Activated CD4-positive, alpha-beta T cell treated with anti-CD3 and anti-CD28 coated beads for 36 hours (primary cell): ENCODE measurements at regions not wholly inside any gene's neighbourhood (a gene's known extent, or its start where the extent isn't known, plus 50 kb on each side); places are given as distances from the start of the nearest gene placed in this dataset.

ENCODE experiments used
- ATAC-seq: fragments of 200-7000 bp; cut with Tn5 transposase; one replicate; pipeline ENCODE4 v1.10.0; 2021; ENCODE audit warnings: mild to moderate bottlenecking, moderate library complexity
- CTCF ChIA-PET: fragments of 350-600 bp; sonication (Branson Sonifier 250); formaldehyde crosslinking; loops from one replicate; lab custom pipeline; 2021; ENCODE audit warnings: antibody characterized with exemption; lab: Charles Lee
- POLR2A ChIA-PET: fragments of 350-600 bp; sonication (Branson Sonifier 250); formaldehyde crosslinking; loops from one replicate; lab custom pipeline; 2021; ENCODE audit warnings: antibody characterized with exemption, inconsistent platforms; lab: Charles Lee
- DNase-seq: peaks from one replicate; pipeline ENCODE4 v3.0.0-alpha.2; 2020
- H3K27ac Mint-ChIP-seq: one replicate; pipeline ENCODE4 v1.8.0; 2021; ENCODE audit warnings: mixed read lengths
- H3K27me3 Mint-ChIP-seq: one replicate; pipeline ENCODE4 v1.8.0; 2021; ENCODE audit warnings: mixed read lengths
- H3K36me3 Mint-ChIP-seq: one replicate; pipeline ENCODE4 v1.8.0; 2021; ENCODE audit warnings: low read depth, mixed read lengths
- H3K4me1 Mint-ChIP-seq: one replicate; pipeline ENCODE4 v1.8.0; 2021; ENCODE audit warnings: mixed read lengths
- H3K4me3 Mint-ChIP-seq: one replicate; pipeline ENCODE4 v1.8.0; 2021; ENCODE audit warnings: mild to moderate bottlenecking, moderate library complexity, mixed read lengths
- H3K9me3 Mint-ChIP-seq: one replicate; pipeline ENCODE4 v1.8.0; 2021; ENCODE audit warnings: low read depth, mixed read lengths
- intact Hi-C, 2 experiments: fragments of 100-400 bp; cut with DNase I in 1 of 2; cut with micrococcal nuclease in 1 of 2; formaldehyde crosslinking; loops; one replicate each; pipeline versions ENCODE4 v1.14.2 to v1.15.1; 2022 to 2024; cut with DNase I, micrococcal nuclease

- ChIA-PET POLR2A (no interaction called here), CTCF (interaction anchor here (0.6 kb wide), 1 partner anchor 140 kb away, joined by 3 read pairs; no protein-coding TSS in a partner anchor)
- ATAC-seq (no peak), DNase-seq (no peak)
- Mint-ChIP-seq H3K36me3 (no peaks in the 10 kb centered on the region), H3K9me3 (no peaks in the 10 kb centered on the region), H3K4me1 (no peaks in the 10 kb centered on the region), H3K27me3 (peaks cover 17% of the 10 kb centered on the region), H3K27ac (no peak overlapping the region), H3K4me3 (no peak overlapping the region)
- intact Hi-C loops: no loop called here
Observed at GRCh38 chr3:124401843-124402242, 328.4 kb upstream of the UMPS start.

DNA sequence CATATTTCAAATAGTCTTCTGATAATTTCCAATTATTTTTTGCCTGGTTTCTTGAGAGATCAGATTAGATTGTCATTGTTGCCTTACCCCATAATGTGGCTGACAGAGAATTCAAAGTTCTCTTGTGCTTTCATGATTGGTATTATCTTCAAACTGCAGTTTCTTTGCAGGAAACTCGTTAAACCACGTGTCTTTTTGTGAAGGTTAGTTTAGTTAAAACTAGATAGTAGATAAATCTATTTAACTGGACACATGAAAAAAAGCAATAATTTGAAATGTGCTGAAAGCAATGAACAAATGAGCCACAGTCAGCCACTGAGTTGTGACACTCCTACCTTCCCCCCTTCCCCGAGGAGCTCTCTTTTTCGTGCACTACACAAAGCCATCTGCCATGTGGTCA, 327.5 kb upstream of the UMPS start:
- no peak overlapping the region for H3K4me3 Mint-ChIP-seq
- POLR2A ChIA-PET: no interaction called here
- DNase-seq: no peak
- no peak overlapping the region for H3K27ac Mint-ChIP-seq
- H3K4me1 Mint-ChIP-seq: no peaks in the 10 kb centered on the region
- ATAC-seq: no peak
- H3K36me3 Mint-ChIP-seq: no peaks in the 10 kb centered on the region
- H3K27me3 Mint-ChIP-seq: peaks cover 16% of the 10 kb centered on the region
- intact Hi-C loops: no loop called here
- no peaks in the 10 kb centered on the region for H3K9me3 Mint-ChIP-seq
- CTCF ChIA-PET: no interaction called here

- H3K36me3 Mint-ChIP-seq: no peaks in the 10 kb centered on the region
Observed at GRCh38 chr3:124404621-124405020, 325.6 kb upstream of the UMPS start.

GRCh38 chr3:124407260-124407659, 323.0 kb upstream of the UMPS start:
- H3K27ac Mint-ChIP-seq: no peak overlapping the region
- no peaks in the 10 kb centered on the region for H3K4me1 Mint-ChIP-seq
- no peaks in the 10 kb centered on the region for H3K36me3 Mint-ChIP-seq
- peaks cover 11% of the 10 kb centered on the region for H3K27me3 Mint-ChIP-seq
- no peaks in the 10 kb centered on the region for H3K9me3 Mint-ChIP-seq
- CTCF ChIA-PET: no interaction called here
- intact Hi-C loops: no loop called here
- ATAC-seq (no peak), DNase-seq (no peak)
- POLR2A ChIA-PET: no interaction called here
- H3K4me3 Mint-ChIP-seq: no peak overlapping the region

More at GRCh38 chr3:124404621-124405020, 325.6 kb upstream of the UMPS start:
- ChIA-PET CTCF (interaction anchor here (1.6 kb wide), 1 partner anchor 10 kb away, joined by 4 read pairs; no protein-coding TSS in a partner anchor), POLR2A (no interaction called here)
- Mint-ChIP-seq H3K4me1 (no peaks in the 10 kb centered on the region), H3K4me3 (no peak overlapping the region), H3K27ac (no peak overlapping the region), H3K9me3 (no peaks in the 10 kb centered on the region), H3K27me3 (peaks cover 15% of the 10 kb centered on the region)
- ATAC-seq (no peak), DNase-seq (no peak)
- intact Hi-C loops: no loop called here

DNA sequence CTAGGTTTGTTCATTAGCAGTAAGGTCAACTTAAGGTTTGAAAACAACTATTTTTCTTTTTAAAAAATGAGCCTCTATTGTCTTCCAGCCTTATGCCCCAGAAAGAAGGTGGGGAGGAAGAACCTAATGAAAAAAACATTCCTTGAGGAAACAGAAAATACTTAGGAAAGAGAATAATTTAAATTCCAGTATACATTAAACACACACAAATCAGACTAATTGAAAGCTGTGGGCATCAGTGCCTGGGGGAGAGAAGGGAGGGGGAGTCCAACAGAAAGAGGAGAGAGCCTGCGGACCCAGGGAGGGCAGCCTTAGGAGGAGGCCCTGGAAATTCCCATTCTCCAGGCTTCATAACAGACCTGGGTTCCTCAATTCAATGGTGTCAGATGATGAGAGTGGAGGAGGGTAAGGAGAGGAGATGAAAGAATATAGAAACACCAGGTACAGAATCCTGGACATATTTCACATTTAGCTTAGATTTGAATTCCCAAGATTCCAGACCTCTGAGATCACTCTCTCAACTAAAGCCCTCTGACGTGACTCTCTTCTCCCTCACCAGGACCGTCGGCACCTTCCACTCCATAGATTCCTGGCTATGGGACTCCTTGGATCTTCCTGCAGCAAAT, 320.5 kb upstream of the UMPS start:
- Mint-ChIP-seq H3K27ac (no peak overlapping the region), H3K4me1 (no peaks in the 10 kb centered on the region)
- intact Hi-C loops: no loop called here

GRCh38 chr3:124410471-124410870, 319.8 kb upstream of the UMPS start:
- H3K4me1 Mint-ChIP-seq: no peaks in the 10 kb centered on the region

More for the DNA sequence above, 320.5 kb upstream of the UMPS start:
- DNase-seq (no peak), ATAC-seq (no peak)
- Mint-ChIP-seq H3K36me3 (no peaks in the 10 kb centered on the region), H3K27me3 (peaks cover 10% of the 10 kb centered on the region), H3K9me3 (no peaks in the 10 kb centered on the region), H3K4me3 (no peak overlapping the region)
- ChIA-PET CTCF (no interaction called here), POLR2A (no interaction called here)

DNA sequence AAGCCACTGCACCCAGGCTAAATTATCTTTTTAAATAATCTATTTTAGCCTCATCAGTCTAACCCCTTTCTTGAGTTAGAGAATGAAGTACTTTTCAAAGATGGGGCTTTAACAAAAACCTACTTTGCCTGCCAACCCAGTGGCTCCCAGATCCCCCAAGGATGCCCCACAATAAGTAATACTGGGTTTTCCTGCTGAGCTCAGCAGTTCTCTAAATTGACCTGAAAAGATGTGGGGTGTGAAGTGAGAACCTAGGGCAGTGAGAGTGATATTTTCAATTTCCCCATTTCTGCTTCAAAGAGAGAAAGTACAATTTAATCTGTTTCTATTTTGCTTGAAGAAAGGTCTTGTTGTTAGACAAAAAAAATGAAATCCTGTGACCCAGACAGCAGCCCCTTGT, 318.5 kb upstream of the UMPS start:
- Mint-ChIP-seq H3K4me3 (no peak overlapping the region), H3K4me1 (no peaks in the 10 kb centered on the region), H3K9me3 (no peaks in the 10 kb centered on the region), H3K27ac (no peak overlapping the region), H3K36me3 (no peaks in the 10 kb centered on the region), H3K27me3 (peaks cover 4% of the 10 kb centered on the region)
- no peak for DNase-seq
- intact Hi-C loops: no loop called here
- POLR2A ChIA-PET: no interaction called here
- ATAC-seq: no peak
- CTCF ChIA-PET: no interaction called here

More at GRCh38 chr3:124410471-124410870, 319.8 kb upstream of the UMPS start:
- H3K9me3 Mint-ChIP-seq: no peaks in the 10 kb centered on the region
- H3K27ac Mint-ChIP-seq: no peak overlapping the region
- intact Hi-C loops: no loop called here
- ChIA-PET POLR2A (no interaction called here), CTCF (no interaction called here)
- H3K4me3 Mint-ChIP-seq: no peak overlapping the region
- DNase-seq (no peak), ATAC-seq (no peak)
- H3K36me3 Mint-ChIP-seq: no peaks in the 10 kb centered on the region
- H3K27me3 Mint-ChIP-seq: peaks cover 6% of the 10 kb centered on the region

DNA sequence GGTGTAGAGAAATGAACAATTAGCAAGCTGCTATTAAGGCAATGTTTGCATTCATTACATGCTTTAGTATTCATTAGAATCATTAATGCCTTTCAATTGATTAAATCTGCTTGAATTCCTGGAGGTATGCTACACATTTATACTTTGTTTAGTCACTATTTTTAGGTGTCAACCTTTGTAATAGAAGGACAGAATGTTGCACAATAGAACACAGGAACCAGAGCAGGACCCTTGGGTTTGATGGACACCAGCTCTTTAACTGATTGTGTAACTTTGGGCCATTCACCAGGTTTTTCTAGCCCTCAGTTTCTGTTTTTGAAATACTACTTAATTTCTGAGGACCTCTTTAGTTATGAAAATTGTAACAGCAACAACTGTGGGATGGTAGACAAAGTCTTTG, 317.6 kb upstream of the UMPS start:
- Mint-ChIP-seq H3K27me3 (peaks cover 6% of the 10 kb centered on the region), H3K4me3 (no peak overlapping the region), H3K4me1 (no peaks in the 10 kb centered on the region), H3K9me3 (no peaks in the 10 kb centered on the region), H3K27ac (no peak overlapping the region), H3K36me3 (no peaks in the 10 kb centered on the region)
- intact Hi-C loops: no loop called here
- no peak for DNase-seq
- no peak for ATAC-seq
- POLR2A ChIA-PET: no interaction called here
- CTCF ChIA-PET: no interaction called here

GRCh38 chr3:124413393-124413792, 316.9 kb upstream of the UMPS start:
- intact Hi-C loops: no loop called here
- no peak overlapping the region for H3K4me3 Mint-ChIP-seq
- no peaks in the 10 kb centered on the region for H3K9me3 Mint-ChIP-seq
- ATAC-seq (no peak), DNase-seq (no peak)
- peaks cover 6% of the 10 kb centered on the region for H3K27me3 Mint-ChIP-seq
- no peaks in the 10 kb centered on the region for H3K36me3 Mint-ChIP-seq
- CTCF ChIA-PET: no interaction called here
- H3K27ac Mint-ChIP-seq: no peak overlapping the region
- no peaks in the 10 kb centered on the region for H3K4me1 Mint-ChIP-seq
- POLR2A ChIA-PET: no interaction called here

GRCh38 chr3:124413989-124414598, 316.2 kb upstream of the UMPS start:
- intact Hi-C loops: no loop called here
- ChIA-PET CTCF (no interaction called here), POLR2A (no interaction called here)
- H3K9me3 Mint-ChIP-seq: no peaks in the 10 kb centered on the region
- H3K27me3 Mint-ChIP-seq: peaks cover 6% of the 10 kb centered on the region
- no peaks in the 10 kb centered on the region for H3K4me1 Mint-ChIP-seq
- no peaks in the 10 kb centered on the region for H3K36me3 Mint-ChIP-seq
- no peak overlapping the region for H3K4me3 Mint-ChIP-seq
- DNase-seq: no peak
- no peak for ATAC-seq
- H3K27ac Mint-ChIP-seq: no peak overlapping the region

GRCh38 chr3:124415446-124415960, 314.7 kb upstream of the UMPS start:
- Mint-ChIP-seq H3K4me3 (no peak overlapping the region), H3K36me3 (no peaks in the 10 kb centered on the region), H3K27me3 (peaks cover 4% of the 10 kb centered on the region), H3K27ac (no peak overlapping the region), H3K4me1 (no peaks in the 10 kb centered on the region), H3K9me3 (no peaks in the 10 kb centered on the region)
- no peak for DNase-seq
- CTCF ChIA-PET: no interaction called here
- no peak for ATAC-seq
- intact Hi-C loops: no loop called here
- POLR2A ChIA-PET: no interaction called here

- ChIA-PET CTCF (no interaction called here), POLR2A (no interaction called here)
- H3K4me1 Mint-ChIP-seq: no peaks in the 10 kb centered on the region
- no peak overlapping the region for H3K27ac Mint-ChIP-seq
- intact Hi-C loops: no loop called here
- DNase-seq (no peak), ATAC-seq (no peak)
- no peak overlapping the region for H3K4me3 Mint-ChIP-seq
- H3K27me3 Mint-ChIP-seq: peaks cover 2% of the 10 kb centered on the region
- H3K9me3 Mint-ChIP-seq: no peaks in the 10 kb centered on the region
- no peaks in the 10 kb centered on the region for H3K36me3 Mint-ChIP-seq
Observed at GRCh38 chr3:124419303-124419702, 310.9 kb upstream of the UMPS start.
